Esophagus muscularis mucosa (tissue), 4 donors: ENCODE measurements at regions not wholly inside any gene's neighbourhood (a gene's known extent, or its start where the extent isn't known, plus 50 kb on each side); places are given as distances from the start of the nearest gene placed in this dataset.
A peak's percentile ranks its signal among the peaks of the same experiment; 100 is the strongest.

Experiments used
- DNase-seq: peaks from one replicate; pipeline ENCODE4 v3.0.0-alpha.2; 2017; ENCODE audit errors: extremely low spot score
- H3K27ac ChIP-seq, 4 donors: fragments of 200-600 bp; sonication (generic); replicated peaks in 1 of 4; 1 replicate in 3 of 4; 2 replicates in 1 of 4; pipeline ENCODE4 v1.5.1; 2016 to 2019; ENCODE audit warnings: mild to moderate bottlenecking in 1 of 4
- H3K27me3 ChIP-seq, 4 donors: fragments of 200-600 bp; sonication (generic); one replicate each; pipeline versions ENCODE4 v1.5.1 to v1.6.0; 2016 to 2019
- H3K36me3 ChIP-seq, 4 donors: fragments of 200-600 bp; sonication (generic); one replicate each; pipeline ENCODE4 v1.5.1; 2016 to 2019
- H3K4me1 ChIP-seq, 4 donors: fragments of 200-600 bp; sonication (generic); one replicate each; pipeline ENCODE4 v1.5.1; 2016 to 2019
- H3K4me3 ChIP-seq, 4 donors: fragments of 200-600 bp; sonication (generic); 1 replicate in 2 of 4; 2 replicates in 2 of 4; pipeline ENCODE4 v1.5.1; 2016 to 2019; ENCODE audit warnings: mild to moderate bottlenecking in 4 of 4, moderate library complexity in 1 of 4
- H3K9me3 ChIP-seq, 4 donors: fragments of 200-600 bp; sonication (generic); 1 replicate in 3 of 4; 2 replicates in 1 of 4; pipeline ENCODE4 v1.5.1; 2016 to 2019
- EP300 ChIP-seq: sonication (generic); formaldehyde crosslinking; IDR thresholded peaks from one replicate; pipeline ENCODE4 v1.6.1; 2017; ENCODE audit warnings: antibody characterized with exemption
- POLR2A ChIP-seq: fragments of 450-650 bp; IDR thresholded peaks from one replicate; pipeline ENCODE4 v1.6.1; 2017; ENCODE audit warnings: antibody characterized with exemption, moderate library complexity, mild to moderate bottlenecking, low read depth
- POLR2AphosphoS5 ChIP-seq, 2 donors: sonication (generic); formaldehyde crosslinking; IDR thresholded peaks; one replicate each; pipeline ENCODE4 v1.6.1; 2017; ENCODE audit warnings: antibody characterized with exemption in 2 of 2
- WGBS: methylation state at CpG from one replicate; pipeline ENCODE4 v1.1.5; 2018; 5-methylcytosine and 5-hydroxymethylcytosine counted together
- intact Hi-C: fragments of 100-400 bp; cut with DNase I; formaldehyde crosslinking; loops from one replicate; pipeline ENCODE4 v1.15.1; 2023
- TF ChIP-seq, protein P1 (sequence below), 3 experiments: fragments of 200-600 bp in 2 of 3; fragments of 450-650 bp in 1 of 3; sonication (generic) in 2 of 3; IDR thresholded peaks; one replicate each; pipeline ENCODE4 v1.5.1; 2017 to 2019; ENCODE audit warnings: antibody characterized with exemption in 3 of 3, mild to moderate bottlenecking in 2 of 3, moderate library complexity in 1 of 3

- Histone ChIP-seq H3K4me3 (no peak overlapping the region), H3K27me3 (no peaks in the 10 kb centered on the region), H3K36me3 (no peaks in the 10 kb centered on the region), H3K9me3 (no peaks in the 10 kb centered on the region), H3K4me1 (peaks cover 6 to 35% (median 30%) of the 10 kb centered on the region in 4 donors), H3K27ac (no peak overlapping the region)
- intact Hi-C loops, result no loop called here
- DNase-seq, result no peak
- no peak for TF ChIP-seq POLR2AphosphoS5 (IDR thresholded peaks at IDR 0.05)
- TF ChIP-seq POLR2A, result no peak
- no peak for TF ChIP-seq EP300
- TF ChIP-seq, protein P1, sequence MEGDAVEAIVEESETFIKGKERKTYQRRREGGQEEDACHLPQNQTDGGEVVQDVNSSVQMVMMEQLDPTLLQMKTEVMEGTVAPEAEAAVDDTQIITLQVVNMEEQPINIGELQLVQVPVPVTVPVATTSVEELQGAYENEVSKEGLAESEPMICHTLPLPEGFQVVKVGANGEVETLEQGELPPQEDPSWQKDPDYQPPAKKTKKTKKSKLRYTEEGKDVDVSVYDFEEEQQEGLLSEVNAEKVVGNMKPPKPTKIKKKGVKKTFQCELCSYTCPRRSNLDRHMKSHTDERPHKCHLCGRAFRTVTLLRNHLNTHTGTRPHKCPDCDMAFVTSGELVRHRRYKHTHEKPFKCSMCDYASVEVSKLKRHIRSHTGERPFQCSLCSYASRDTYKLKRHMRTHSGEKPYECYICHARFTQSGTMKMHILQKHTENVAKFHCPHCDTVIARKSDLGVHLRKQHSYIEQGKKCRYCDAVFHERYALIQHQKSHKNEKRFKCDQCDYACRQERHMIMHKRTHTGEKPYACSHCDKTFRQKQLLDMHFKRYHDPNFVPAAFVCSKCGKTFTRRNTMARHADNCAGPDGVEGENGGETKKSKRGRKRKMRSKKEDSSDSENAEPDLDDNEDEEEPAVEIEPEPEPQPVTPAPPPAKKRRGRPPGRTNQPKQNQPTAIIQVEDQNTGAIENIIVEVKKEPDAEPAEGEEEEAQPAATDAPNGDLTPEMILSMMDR (IDR thresholded peaks at IDR 0.05), result peak in 1 of 3 experiments; percentile 20
- 62% methylated on average over 7 of the region's 8 CpGs for WGBS
These were observed 459.2 kb upstream of the RUNX1 start for GRCh38 chr21:35508139-35508888.

DNA sequence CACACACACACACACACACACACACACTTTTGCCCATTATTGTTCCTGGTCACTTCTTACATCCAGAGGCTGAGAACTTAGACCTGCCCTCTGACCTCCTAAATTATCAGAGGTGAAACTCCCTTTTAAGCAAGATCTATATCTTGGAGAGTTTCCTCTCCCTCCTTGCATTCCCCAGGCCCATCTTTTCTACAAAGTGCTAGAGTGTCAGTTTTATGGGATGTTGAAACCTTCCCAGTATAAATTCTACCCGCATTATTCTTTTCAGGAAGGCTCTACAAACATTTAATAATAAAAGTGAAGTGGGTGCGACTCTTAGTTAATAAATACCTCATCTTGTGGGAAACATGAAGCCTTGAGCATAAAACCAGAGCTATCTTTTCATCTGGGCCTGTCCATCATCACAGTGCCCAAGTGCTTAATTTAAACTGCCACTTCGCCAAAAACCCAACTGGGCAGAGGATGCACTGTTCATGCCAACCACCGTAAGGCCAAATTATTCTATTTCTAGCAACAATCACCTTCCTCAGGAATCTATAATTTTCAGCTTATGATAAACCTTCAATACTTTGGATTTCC lies 458.2 kb upstream of the RUNX1 start:
- TF ChIP-seq, protein P1 (IDR thresholded peaks at IDR 0.05), result no peak
- no peak for TF ChIP-seq EP300
- no peak for TF ChIP-seq POLR2AphosphoS5 (IDR thresholded peaks at IDR 0.05)
- TF ChIP-seq POLR2A, result no peak

DNA sequence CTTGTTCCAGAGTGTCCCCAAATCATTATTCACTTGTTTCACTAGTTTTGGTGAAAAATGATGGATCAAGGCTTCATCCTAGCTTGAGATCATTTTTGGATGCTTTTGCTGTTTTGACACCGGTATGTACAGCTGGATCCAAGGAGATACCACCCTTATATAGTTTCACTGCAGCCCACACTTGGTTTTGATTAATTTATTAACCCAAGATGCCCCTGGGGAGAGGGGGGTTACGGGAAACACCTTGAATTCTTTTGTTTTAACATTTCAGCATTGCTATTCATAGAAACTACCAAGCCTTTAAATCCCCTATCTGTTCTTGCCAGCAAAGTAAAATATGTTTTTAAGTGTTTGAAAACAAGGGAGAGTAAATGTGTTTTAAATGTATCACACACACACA lies 457.7 kb upstream of the RUNX1 start:
- 32% methylated on average over 2 of the region's 2 CpGs for WGBS
- H3K4me1 ChIP-seq, result peaks cover 6 to 35% (median 30%) of the 10 kb centered on the region in 4 donors
- TF ChIP-seq POLR2AphosphoS5 (IDR thresholded peaks at IDR 0.05) (no peak), POLR2A (no peak), EP300 (no peak)
- TF ChIP-seq, protein P1 (IDR thresholded peaks at IDR 0.05), result no peak
- no peaks in the 10 kb centered on the region for H3K36me3 ChIP-seq
- intact Hi-C loops, result no loop called here
- no peak for DNase-seq
- peaks cover 0 to 3% (median 0%) of the 10 kb centered on the region in 4 donors for H3K27me3 ChIP-seq
- no peak overlapping the region for H3K27ac ChIP-seq
- H3K4me3 ChIP-seq, result no peak overlapping the region
- no peaks in the 10 kb centered on the region for H3K9me3 ChIP-seq

More for the DNA sequence above, 458.2 kb upstream of the RUNX1 start:
- Histone ChIP-seq H3K36me3 (no peaks in the 10 kb centered on the region), H3K27ac (no peak overlapping the region), H3K4me3 (no peak overlapping the region), H3K9me3 (no peaks in the 10 kb centered on the region), H3K27me3 (no peaks in the 10 kb centered on the region), H3K4me1 (peaks cover 6 to 35% (median 30%) of the 10 kb centered on the region in 4 donors)
- DNase-seq, result no peak
- 56% methylated on average over 4 of the region's 4 CpGs for WGBS
- intact Hi-C loops, result no loop called here

GRCh38 chr21:35506352-35506751 lies 457.2 kb upstream of the RUNX1 start:
- DNase-seq, result no peak
- H3K4me1 ChIP-seq, result peaks cover 6 to 35% (median 30%) of the 10 kb centered on the region in 4 donors
- WGBS, result 24% methylated on average over 3 of the region's 3 CpGs
- H3K4me3 ChIP-seq, result no peak overlapping the region
- intact Hi-C loops, result no loop called here
- H3K27ac ChIP-seq, result no peak overlapping the region
- TF ChIP-seq POLR2A, result no peak
- TF ChIP-seq, protein P1 (IDR thresholded peaks at IDR 0.05), result no peak
- H3K27me3 ChIP-seq, result peaks cover 0 to 6% (median 0%) of the 10 kb centered on the region in 4 donors
- no peaks in the 10 kb centered on the region for H3K9me3 ChIP-seq
- no peaks in the 10 kb centered on the region for H3K36me3 ChIP-seq
